NCI-H2196 treated with DMSO at 0.1 percent for 48 hours (cell line): ENCODE measurements at regions not wholly inside any gene's neighbourhood (a gene's known extent, or its start where the extent isn't known, plus 50 kb on each side); places are given as distances from the start of the nearest gene placed in this dataset.

Source experiments
- DNase-seq: peaks from one replicate; lab custom pipeline; 2025; ENCODE audit not compliant: unreplicated experiment; lab: John Stamatoyannopoulos, UW

DNA sequence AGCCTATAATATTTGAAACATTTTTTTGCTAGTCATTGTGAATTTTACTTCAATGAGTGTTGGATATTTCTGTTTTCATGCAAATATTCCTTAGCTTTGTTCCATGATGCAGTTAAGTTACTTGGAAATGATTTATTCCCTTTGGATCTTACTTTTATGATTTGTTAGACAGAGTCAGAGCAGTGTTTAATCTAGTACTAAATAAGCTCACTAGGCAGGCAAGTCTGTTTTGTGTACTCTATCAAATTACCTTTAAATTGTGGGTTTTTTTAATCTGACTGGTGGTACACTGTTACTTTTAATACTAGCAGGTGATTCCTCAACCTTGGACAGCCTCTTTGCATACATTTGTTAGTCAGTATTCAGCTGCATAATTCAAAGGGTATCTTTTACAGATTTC is 173.3 kb upstream of the MBNL1 start:
- no peak for DNase-seq

DNA sequence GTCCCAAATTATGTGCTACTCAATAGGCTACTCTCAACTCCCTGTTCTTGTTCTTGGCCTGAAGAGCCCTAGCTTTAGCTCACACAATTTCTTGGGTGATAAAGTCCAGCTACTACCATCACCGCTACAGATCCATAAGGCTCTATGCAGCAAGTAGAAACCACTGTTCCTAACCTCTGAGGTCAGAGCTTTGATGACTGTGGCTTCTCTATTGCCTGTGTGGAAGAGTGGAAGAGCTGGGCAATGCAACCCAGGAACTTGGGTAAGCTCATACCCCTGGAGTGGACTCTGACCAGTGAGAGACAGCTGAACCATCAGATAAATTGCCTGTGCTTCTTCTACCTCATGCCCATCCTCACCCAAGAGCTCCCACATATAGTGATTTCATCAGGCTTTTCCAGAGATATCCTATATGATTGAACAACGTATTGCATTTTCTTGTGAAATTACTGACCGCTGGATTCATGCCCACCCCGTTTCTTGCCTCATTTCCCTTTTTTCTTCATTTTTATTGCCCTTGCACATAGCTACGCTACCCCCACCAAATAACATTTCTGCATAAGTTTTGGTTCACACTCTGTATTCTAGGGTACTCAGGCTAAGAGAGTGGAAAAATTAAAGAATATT is 172.3 kb upstream of the MBNL1 start:
- DNase-seq: no peak

DNA sequence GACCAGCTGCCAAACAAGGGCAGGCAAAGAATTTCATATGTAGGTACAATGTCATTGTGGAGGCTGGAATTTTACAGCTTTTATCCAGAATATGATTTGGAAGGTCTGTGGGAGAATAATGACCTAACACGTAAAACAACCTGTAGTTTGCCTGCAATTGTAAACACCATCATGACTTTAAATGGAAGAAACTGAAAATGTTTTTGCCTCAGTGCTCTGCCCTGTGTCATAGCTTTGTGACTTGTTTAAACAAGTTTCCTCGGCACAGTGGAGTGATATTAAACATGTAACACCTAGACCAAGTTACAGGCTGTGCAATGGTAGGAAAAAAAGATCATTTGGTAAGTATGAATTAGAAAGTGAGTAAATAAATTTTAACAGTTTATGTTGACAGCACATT is 171.6 kb upstream of the MBNL1 start:
- DNase-seq: no peak

DNA sequence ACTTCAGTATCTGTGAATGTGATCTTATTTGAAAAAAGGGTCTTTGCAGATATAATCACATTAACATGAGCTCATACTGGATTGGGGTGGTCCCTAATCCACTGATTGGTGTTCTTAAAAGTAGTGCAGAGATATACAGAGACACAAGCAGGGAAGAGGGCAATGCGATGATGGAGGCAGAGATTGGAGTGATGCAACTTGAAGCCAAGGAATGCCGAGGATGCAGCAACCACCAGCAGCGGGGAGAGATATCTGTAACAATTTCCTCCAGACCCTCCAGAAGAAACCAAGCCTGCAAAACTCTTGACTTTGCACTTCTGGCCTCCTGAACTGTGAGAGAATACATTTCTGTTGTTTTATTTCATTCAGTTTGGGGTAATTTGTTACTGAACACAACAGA is 171.0 kb upstream of the MBNL1 start:
- DNase-seq: no peak

DNA sequence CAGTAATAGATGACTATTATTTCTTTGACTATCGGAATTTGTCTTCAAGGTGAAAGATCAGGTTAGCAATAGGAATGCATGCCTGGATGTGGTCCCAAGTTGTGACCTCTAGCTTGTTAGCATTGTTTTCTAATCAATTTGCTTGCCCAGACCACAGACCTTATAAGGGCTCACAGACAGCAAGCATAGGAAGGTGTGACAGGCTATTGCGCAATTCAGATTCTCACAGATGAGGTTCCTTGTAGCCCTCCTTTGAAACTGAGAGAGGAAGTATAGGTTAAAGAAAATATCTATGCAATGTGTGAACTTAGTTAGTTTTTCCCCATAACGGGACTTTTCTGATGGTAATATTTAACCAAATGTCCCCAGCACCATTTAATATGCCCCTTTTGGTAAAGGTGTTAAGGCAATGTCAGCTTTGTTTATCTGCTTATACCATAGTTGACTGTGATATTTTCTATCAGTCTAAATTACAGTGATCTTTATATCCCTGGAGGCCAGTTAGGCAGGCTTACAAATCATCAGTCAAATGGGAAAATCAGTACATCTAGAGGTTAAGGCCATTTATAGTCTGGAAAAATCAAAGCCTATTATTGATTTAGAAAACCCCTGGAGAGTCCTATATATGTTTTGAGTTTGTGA is 168.1 kb upstream of the MBNL1 start:
- DNase-seq: no peak

DNA sequence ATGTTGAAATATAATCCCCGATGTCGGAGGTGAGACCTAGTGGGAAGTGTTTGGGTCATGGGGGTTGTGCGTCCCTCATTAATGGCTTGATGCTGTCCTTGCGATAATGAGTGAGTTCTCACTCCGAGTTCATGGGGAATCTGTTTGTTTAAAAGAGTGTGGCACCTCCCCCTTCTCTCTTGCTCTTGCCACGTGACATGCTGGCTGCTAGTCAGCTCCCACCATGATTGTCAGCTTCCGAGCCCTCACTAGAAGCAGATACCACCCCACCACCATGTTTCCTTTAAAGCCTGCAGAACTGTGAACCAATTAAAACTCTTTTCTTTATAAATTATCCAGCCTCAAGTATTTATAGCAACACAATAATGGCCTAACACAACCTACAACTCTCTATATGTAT is 166.3 kb upstream of the MBNL1 start:
- no peak for DNase-seq

DNA sequence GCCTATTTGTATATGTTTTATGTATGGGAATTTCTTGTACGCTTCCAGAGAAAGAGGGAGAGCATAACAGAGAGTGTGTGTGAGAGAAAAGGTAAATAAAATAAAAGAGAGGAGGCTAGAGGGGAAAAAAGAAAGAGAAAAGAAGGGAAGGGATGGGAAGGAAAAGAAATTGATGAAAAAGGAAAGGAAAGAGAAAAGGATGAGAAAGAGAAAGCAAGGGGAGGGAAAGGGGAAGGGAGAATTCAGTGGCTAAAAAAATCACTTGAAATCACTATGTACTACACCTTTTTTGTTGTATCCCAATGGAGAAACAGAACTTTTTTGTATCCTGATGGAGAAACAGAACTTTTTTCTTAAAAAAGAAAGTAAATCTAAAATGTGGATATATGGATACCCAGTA is 165.5 kb upstream of the MBNL1 start:
- no peak for DNase-seq

GRCh38 chr3:152104847-152105415 is 163.8 kb upstream of the MBNL1 start:
- no peak for DNase-seq

GRCh38 chr3:152105446-152105845 is 163.3 kb upstream of the MBNL1 start:
- DNase-seq: no peak

DNA sequence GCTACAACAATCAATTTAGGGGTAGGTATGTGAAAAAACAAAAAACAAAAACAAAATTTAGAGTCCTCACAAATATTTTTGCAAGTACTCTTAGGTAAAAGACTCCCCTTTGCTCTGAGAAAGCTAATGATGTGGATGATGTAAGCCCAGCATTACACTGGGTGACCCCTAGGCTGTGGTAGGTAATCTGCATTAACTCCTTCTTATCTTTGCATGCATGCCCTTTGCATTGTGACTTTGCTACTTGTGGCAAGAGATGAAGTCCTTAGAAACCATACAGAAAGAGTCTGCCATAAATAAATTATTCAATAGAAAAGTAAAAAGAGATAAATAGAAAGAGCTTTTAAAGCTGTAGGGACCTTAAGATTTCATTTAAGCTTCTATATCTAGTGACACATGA is 159.7 kb upstream of the MBNL1 start:
- DNase-seq: no peak

DNA sequence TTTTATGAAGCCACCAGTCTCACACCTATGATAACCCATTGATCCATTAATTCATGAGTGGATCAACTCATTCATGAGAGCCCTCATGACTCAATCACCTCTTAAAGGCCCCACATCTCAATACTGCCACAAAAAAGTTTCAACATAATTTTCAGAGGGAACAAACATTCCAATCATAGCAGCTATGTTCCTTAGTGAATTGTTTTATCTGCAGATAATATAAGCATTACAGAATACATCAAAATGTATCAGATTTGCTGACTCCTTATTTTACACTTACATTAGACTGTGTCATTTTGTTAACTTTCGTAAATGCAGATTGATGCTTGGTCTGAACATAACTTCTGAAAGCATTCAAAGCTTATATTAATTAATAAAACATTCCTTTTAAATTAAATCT is 155.3 kb upstream of the MBNL1 start:
- DNase-seq: no peak

DNA sequence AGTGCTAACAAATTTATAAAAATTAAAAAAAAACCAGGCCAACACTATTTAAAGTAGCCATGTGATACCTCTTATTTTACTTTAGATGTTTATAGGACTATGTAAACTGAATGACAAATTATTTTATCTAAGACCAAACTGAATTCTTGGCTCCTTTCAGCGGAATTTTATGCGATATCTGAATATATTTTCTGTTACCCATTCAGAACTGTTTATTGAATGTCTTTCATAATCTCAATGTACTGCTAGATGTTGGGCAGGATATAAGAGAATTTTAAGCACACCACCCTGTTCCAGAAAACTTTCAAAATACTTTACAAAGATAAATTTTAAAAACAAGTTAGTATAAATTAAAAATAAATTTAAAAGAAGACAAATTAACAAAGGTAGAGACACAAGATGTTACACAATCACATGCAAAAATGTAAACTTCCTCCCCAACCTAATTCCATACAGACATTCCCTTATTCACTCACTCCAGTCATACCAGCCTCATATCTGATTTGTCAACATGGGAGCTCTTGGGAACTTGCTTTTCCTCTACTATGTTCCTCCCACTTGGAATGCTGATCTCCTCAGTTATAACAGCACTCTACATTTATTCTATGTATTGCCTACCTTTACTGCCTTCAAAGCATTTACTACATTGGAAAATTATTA is 154.6 kb upstream of the MBNL1 start:
- DNase-seq: no peak

DNA sequence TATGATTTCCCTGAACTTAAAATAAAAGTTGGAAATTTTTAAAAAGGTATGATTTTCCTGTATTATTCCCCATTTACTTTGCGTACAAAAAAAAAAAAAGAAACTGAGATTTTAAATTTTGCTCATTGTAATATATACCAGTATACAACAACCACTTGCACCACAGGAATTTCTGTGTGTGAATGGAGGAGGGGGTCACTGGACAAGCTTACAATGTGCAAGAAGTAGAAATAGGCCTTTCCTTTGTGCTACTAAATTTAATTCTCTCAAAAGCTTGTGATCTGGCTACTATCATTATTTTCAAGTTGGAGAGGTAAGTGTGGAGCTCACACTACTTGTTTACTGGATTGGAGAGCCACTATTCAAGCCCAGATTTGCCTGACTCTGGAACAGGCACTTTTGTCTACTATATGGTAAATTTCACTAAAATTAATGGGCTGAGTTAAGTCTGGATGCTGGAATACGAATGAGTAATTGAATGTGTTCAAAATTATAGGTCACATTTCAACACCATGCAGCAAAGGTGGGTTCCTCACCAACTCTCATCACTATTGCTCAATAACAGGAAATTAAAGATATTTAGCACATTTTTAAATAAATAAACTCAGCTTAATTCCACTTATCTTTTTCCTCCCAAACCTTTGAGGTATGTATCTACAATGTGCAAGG is 148.0 kb upstream of the MBNL1 start:
- DNase-seq: no peak

DNA sequence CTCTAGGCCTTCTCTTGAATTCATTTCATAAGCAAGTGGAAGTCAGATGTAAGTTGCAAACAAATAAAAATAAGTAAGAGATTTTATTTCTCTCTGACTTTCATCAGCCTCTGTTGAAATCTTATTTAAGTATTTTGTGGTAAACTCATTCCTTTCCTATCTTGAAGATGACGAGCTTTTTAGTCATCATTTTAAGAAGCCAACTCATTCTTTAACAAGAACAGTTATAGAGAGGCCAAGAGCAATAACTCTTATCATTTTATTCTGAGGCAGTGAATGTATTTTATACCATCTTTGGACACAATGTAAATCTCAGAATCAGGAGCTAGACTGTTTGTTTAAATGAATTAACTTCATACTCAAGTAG is 147.5 kb upstream of the MBNL1 start:
- no peak for DNase-seq

GRCh38 chr3:152122851-152123250 is 145.9 kb upstream of the MBNL1 start:
- no peak for DNase-seq

GRCh38 chr3:152123457-152123856 is 145.3 kb upstream of the MBNL1 start:
- no peak for DNase-seq

DNA sequence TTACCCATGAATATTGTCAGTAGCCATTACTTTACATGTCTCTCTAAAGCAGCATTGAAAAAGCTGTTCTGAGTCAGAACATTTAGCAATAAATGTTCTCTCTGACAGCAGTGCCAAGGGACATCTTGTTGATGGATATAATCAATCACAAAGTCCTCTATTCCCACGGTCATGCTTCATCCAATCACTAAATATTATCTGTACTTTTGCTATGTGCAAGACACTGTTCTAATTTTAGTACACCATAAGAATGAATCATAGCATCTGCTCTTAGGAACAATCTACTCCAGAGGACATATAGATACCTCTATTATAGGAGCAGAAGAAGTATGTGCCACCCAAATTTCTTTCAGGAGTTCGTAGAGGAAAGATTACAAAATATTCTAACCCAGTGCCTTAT is 142.5 kb upstream of the MBNL1 start:
- no peak for DNase-seq

DNA sequence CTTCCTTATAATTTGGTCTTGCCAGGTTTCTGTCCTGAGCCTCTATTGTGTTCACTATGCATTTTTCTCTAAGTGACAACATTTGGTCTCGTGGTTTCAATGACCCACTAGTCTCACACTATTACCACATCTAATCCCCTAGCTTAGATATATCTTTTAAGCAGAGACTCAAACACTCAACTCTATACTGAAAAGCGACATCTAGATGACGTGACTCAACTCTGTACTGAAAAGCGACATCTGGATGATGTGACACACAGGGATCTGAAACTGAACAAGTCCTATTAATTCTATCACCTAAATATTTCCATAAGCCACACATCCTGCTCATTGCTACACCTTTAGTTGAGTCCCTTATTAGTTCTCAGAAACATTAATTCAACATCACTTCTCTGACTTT is 141.7 kb upstream of the MBNL1 start:
- DNase-seq: no peak

- DNase-seq: no peak
Measured at GRCh38 chr3:152128356-152128755, 140.4 kb upstream of the MBNL1 start.

GRCh38 chr3:152139651-152140050 is 129.1 kb upstream of the MBNL1 start:
- no peak for DNase-seq

GRCh38 chr3:152146461-152146860 is 122.3 kb upstream of the MBNL1 start:
- no peak for DNase-seq

DNA sequence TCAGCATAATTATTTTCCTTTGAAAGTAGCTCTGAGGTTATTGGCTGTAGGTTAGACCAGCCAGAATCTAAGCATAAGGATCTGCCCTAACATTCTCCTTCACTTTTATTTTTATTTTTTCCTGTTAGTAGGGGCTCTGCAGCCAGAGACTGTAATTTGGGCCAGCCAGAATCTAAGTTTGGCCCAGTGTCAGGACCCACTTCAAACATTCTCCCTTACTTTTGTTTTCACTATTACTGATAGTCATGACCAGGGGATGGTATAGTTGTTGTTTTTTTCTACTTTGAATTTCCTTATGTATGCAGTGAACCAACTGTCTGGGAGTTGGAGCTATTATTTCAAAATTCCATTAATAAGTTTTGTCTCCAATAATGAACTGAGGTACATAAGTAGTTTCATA is 121.0 kb upstream of the MBNL1 start:
- DNase-seq: no peak
